Naive B cell (primary cell): ENCODE measurements at regions not wholly inside any gene's neighbourhood (a gene's known extent, or its start where the extent isn't known, plus 50 kb on each side); places are given as distances from the start of the nearest gene placed in this dataset.
"Not testable (repeated sequence)": the region's sequence is repeated elsewhere in the genome, so short reads cannot be mapped to it uniquely, and the experiment has no call there.

Experiments
- ATAC-seq, 2 donors: fragments of 150-1000 bp; cut with Tn5 transposase; 2 replicates each; pipeline ENCODE4 v1.10.0; 2021; ENCODE audit warnings: low read depth in 2 of 2, mild to moderate bottlenecking in 2 of 2, moderate library complexity in 2 of 2
- DNase-seq: peaks from one replicate; pipeline ENCODE4 v3.0.0; 2022
- H3K27ac Mint-ChIP-seq, 6 donors: one replicate each; pipeline ENCODE4 v1.8.0; 2020 to 2022; ENCODE audit warnings: mild to moderate bottlenecking in 6 of 6, mixed read lengths in 6 of 6, moderate library complexity in 5 of 6, inconsistent platforms in 2 of 6
- H3K27me3 Mint-ChIP-seq, 3 donors: one replicate each; pipeline ENCODE4 v1.8.0; 2021 to 2022; ENCODE audit warnings: mixed read lengths in 3 of 3, mild to moderate bottlenecking in 1 of 3
- H3K36me3 Mint-ChIP-seq, 2 donors: one replicate each; pipeline ENCODE4 v1.8.0; 2020 to 2022; ENCODE audit warnings: mixed read lengths in 2 of 2, inconsistent platforms in 1 of 2, mild to moderate bottlenecking in 1 of 2
- H3K4me1 Mint-ChIP-seq, 3 donors: one replicate each; pipeline ENCODE4 v1.8.0; 2020 to 2022; ENCODE audit warnings: mixed read lengths in 3 of 3, inconsistent platforms in 1 of 3, mild to moderate bottlenecking in 1 of 3, moderate library complexity in 1 of 3
- H3K4me3 Mint-ChIP-seq, 8 donors: one replicate each; pipeline ENCODE4 v1.8.0; 2020 to 2022; ENCODE audit warnings: mild to moderate bottlenecking in 8 of 8, mixed read lengths in 8 of 8, moderate library complexity in 8 of 8, inconsistent platforms in 2 of 8
- H3K9me3 Mint-ChIP-seq, 7 donors: one replicate each; pipeline ENCODE4 v1.8.0; 2020 to 2022; ENCODE audit warnings: mixed read lengths in 7 of 7, mild to moderate bottlenecking in 5 of 7, inconsistent platforms in 2 of 7, moderate library complexity in 1 of 7

DNA sequence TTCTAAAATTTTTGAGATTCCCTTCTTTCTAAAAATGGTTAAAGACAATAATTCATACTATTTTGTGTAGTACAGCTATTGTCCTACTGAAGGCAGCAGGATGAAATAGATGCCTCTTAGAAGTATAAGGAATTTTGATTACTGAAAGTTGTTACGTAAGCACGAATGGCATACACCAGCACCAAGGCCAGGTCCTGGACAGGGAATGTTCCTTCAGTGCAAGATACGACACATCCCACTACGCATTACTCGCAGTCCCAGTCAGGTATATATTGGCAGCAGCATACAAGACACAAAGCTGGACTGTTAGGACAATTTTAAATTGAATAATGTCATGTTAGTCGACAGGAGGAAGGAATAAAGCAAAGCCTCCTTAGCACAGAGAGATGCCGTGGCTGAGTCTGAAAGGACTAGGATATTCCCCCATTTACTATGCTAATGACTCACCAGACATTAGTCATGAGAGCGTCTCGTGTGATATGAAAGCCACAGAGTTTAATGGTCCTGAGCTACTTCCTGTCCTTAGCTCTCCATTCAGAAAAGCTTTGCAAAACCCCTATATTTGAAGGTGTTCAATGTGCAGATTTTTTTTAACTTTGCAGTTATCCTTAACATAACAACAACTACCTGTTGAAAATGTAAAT, 504.3 kb downstream of the FAM133A start:
- Mint-ChIP-seq H3K9me3 (peaks cover 0 to 9% (median 2%) of the 10 kb centered on the region in 7 donors), H3K27ac (no peak overlapping the region), H3K4me3 (no peak overlapping the region), H3K36me3 (no peaks in the 10 kb centered on the region), H3K27me3 (no peaks in the 10 kb centered on the region), H3K4me1 (no peaks in the 10 kb centered on the region)
- no peak for ATAC-seq
- DNase-seq: no peak

DNA sequence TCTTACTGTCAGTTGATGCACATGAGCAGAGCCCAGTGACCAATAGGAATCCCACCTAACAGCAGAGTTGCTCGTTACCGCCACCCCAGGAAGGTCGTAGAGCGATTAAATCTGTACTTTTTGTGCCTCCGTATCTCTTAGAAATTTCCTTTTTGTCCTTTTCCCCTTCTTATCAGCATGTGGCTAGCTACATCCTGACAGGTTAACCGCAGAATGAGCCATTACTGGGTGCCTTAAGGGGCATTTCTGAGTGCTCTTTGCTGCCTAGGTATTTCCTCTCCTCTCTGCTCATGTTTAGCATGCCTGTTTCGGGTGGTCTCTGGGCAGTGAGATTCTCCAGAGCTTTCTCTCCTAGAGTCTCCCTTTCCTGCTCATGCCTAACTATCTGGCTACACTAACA, 530.5 kb downstream of the FAM133A start:
- H3K4me3 Mint-ChIP-seq: no peak overlapping the region
- H3K27me3 Mint-ChIP-seq: no peaks in the 10 kb centered on the region
- no peaks in the 10 kb centered on the region for H3K4me1 Mint-ChIP-seq
- DNase-seq: no peak
- peaks cover 0 to 2% (median 0%) of the 10 kb centered on the region in 7 donors for H3K9me3 Mint-ChIP-seq
- no peak overlapping the region for H3K27ac Mint-ChIP-seq
- H3K36me3 Mint-ChIP-seq: no peaks in the 10 kb centered on the region
- no peak for ATAC-seq

DNA sequence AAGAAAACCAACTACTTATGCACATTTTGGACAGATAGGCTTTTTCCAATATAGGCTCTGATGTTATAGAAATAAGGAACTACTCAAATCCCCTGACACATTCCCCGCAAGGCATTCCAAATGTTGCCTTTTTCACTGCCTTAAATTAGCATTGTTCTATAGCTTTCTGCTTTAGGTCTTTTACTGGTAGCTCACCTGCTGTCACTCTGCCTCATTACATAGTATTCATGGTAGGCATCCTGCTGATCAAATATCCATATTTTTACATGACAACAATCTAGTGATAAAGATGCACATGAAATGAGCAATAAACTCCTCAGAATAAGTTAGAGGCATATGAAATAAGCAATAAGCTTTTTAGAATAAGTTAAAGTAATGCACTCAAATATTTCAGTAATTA, 542.7 kb downstream of the FAM133A start:
- no peak for ATAC-seq
- no peaks in the 10 kb centered on the region for H3K4me1 Mint-ChIP-seq
- H3K9me3 Mint-ChIP-seq: no peaks in the 10 kb centered on the region
- H3K27me3 Mint-ChIP-seq: no peaks in the 10 kb centered on the region
- no peak overlapping the region for H3K4me3 Mint-ChIP-seq
- H3K27ac Mint-ChIP-seq: no peak overlapping the region
- DNase-seq: no peak
- no peaks in the 10 kb centered on the region for H3K36me3 Mint-ChIP-seq

- H3K9me3 Mint-ChIP-seq: peaks cover 0 to 9% (median under 1%) of the 10 kb centered on the region in 7 donors
- H3K4me3 Mint-ChIP-seq: no peak overlapping the region
- no peaks in the 10 kb centered on the region for H3K4me1 Mint-ChIP-seq
- no peaks in the 10 kb centered on the region for H3K27me3 Mint-ChIP-seq
- no peak for ATAC-seq
- no peak overlapping the region for H3K27ac Mint-ChIP-seq
- no peak for DNase-seq
- H3K36me3 Mint-ChIP-seq: no peaks in the 10 kb centered on the region
Measured at GRCh38 chrX:94252211-94252610, 578.2 kb downstream of the FAM133A start.

DNA sequence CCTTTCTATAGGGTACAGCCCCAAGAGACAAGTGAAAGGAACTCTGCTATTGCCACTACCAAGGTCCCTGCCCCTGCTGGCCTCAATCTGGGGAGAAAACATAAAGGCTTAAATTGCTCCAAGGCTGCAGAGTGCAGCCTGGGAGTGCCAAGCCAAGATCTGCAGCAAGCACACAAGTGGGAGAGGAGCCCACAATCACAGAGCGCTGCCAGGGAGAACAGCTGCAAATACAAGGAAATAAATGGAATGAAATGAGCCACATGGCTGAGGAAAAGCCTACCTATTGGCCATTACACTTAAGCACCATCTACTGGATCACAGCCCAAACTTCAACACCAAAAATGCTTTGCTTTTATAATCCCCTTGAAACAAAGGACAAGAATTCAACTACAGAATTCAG, 582.4 kb downstream of the FAM133A start:
- ATAC-seq (no peak), DNase-seq (no peak)
- Mint-ChIP-seq H3K27ac (no peak overlapping the region), H3K4me1 (no peaks in the 10 kb centered on the region), H3K4me3 (no peak overlapping the region), H3K36me3 (no peaks in the 10 kb centered on the region), H3K9me3 (peaks cover 0 to 12% (median 6%) of the 10 kb centered on the region in 7 donors), H3K27me3 (no peaks in the 10 kb centered on the region)

DNA sequence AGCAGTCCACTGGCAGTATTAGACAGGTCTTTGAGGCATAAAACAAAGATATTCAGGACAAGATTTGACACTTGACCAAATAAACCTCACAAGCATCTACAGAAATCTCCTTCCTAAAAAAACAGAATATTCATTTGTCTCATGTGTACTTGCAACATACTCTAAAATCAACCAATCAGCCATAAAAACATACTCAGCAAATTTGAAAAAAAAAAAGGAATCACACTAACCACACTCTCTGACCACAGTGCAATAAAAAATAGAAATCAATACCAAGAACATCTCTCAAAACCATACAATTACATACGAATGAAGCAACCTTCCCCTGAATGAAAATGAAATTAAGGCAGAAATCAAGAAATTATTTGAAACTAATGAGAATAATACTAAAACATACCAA, 591.3 kb downstream of the FAM133A start:
- DNase-seq: no peak
- peaks cover 0 to 7% of the 10 kb centered on the region in 2 donors for H3K36me3 Mint-ChIP-seq
- peaks cover 0 to 16% (median 8%) of the 10 kb centered on the region in 7 donors for H3K9me3 Mint-ChIP-seq
- H3K27ac Mint-ChIP-seq: no peak overlapping the region
- ATAC-seq: no peak
- no peaks in the 10 kb centered on the region for H3K4me1 Mint-ChIP-seq
- no peaks in the 10 kb centered on the region for H3K27me3 Mint-ChIP-seq
- no peak overlapping the region for H3K4me3 Mint-ChIP-seq

DNA sequence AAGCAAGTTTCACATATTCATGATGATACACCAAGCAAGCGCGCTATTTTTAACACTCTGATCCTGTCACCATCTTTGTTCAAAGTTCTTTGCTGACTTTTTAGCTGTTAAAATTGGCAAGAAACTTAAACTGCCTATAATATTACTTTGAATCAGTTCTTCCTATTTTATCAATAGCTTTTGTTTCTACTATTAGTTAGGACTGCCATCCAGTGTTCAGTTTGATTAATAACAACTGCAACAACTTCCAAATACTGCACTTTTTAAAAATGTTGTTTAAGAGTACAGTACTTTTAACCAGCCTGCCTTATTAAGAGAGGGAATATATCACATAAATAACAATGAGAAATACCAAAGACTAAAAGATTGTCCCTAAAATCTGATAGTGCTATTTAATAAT, 614.3 kb downstream of the FAM133A start:
- Mint-ChIP-seq H3K36me3 (no peaks in the 10 kb centered on the region), H3K27me3 (no peaks in the 10 kb centered on the region), H3K4me3 (no peak overlapping the region), H3K4me1 (no peaks in the 10 kb centered on the region), H3K9me3 (peaks cover 0 to 7% (median 0%) of the 10 kb centered on the region in 7 donors), H3K27ac (no peak overlapping the region)
- DNase-seq (no peak), ATAC-seq (no peak)

DNA sequence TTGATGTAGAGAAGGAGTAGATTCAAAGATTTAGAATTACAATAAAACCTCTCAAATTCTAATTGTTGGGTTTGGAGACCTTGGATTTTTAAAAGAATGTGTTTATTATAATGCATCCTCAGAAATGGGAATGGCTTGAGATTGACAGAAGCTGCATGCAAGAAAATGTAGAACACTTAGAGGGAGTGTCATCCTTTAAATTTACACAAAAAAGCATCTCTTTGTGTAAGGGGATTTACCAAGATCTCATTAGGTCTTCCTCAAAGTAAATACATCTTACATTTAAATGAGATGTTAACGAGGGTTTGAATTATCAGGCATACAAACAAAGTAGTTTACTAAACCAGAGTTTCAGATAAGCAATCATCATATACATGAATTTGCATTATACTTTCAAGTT, 615.0 kb downstream of the FAM133A start:
- ATAC-seq (no peak), DNase-seq (no peak)
- H3K4me3 Mint-ChIP-seq: no peak overlapping the region
- no peak overlapping the region for H3K27ac Mint-ChIP-seq
- no peaks in the 10 kb centered on the region for H3K27me3 Mint-ChIP-seq
- H3K9me3 Mint-ChIP-seq: peaks cover 0 to 7% (median 0%) of the 10 kb centered on the region in 7 donors
- no peaks in the 10 kb centered on the region for H3K36me3 Mint-ChIP-seq
- H3K4me1 Mint-ChIP-seq: no peaks in the 10 kb centered on the region

- H3K9me3 Mint-ChIP-seq: peaks cover 0 to 43% (median 15%) of the 10 kb centered on the region in 7 donors
Measured at GRCh38 chrX:94302446-94302845, 628.4 kb downstream of the FAM133A start.

DNA sequence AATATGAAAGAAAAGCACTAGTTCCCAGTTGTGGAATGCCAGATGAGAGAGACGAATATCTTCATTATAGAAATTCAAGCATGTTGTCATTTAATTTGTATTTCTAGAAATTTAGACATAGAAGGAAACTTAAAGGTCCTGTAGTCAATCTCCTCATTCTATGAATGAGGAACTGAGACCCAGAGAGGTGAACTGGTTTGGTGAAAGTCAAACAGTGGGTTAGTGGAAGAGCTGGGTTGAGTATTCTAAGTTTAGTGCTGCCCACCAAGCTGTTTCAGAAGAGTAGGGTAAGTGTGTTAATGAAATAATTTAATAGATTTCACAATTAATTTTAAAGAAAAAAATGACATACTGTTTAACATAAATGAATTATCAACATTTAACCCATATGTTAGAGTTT, 655.2 kb downstream of the FAM133A start:
- Mint-ChIP-seq H3K4me1 (no peaks in the 10 kb centered on the region), H3K4me3 (no peak overlapping the region), H3K9me3 (peaks cover 0 to 2% (median 0%) of the 10 kb centered on the region in 7 donors), H3K27ac (no peak overlapping the region), H3K27me3 (no peaks in the 10 kb centered on the region), H3K36me3 (no peaks in the 10 kb centered on the region)
- no peak for ATAC-seq
- no peak for DNase-seq

More at GRCh38 chrX:94302446-94302845, 628.4 kb downstream of the FAM133A start:
- ATAC-seq: no peak
- DNase-seq: no peak
- Mint-ChIP-seq H3K27me3 (no peaks in the 10 kb centered on the region), H3K4me1 (no peaks in the 10 kb centered on the region), H3K4me3 (no peak overlapping the region), H3K27ac (no peak overlapping the region), H3K36me3 (no peaks in the 10 kb centered on the region)

GRCh38 chrX:94341730-94342129, 667.7 kb downstream of the FAM133A start:
- not testable (repeated sequence) for H3K9me3 Mint-ChIP-seq, H3K4me3 Mint-ChIP-seq, H3K27ac Mint-ChIP-seq, H3K4me1 Mint-ChIP-seq, DNase-seq, ATAC-seq, H3K36me3 Mint-ChIP-seq, H3K27me3 Mint-ChIP-seq

GRCh38 chrX:94361241-94361640, 687.2 kb downstream of the FAM133A start:
- ATAC-seq (no peak), DNase-seq (no peak)
- H3K4me1 Mint-ChIP-seq: no peaks in the 10 kb centered on the region
- H3K9me3 Mint-ChIP-seq: peaks cover 0 to 15% (median 4%) of the 10 kb centered on the region in 7 donors
- H3K27me3 Mint-ChIP-seq: no peaks in the 10 kb centered on the region
- no peak overlapping the region for H3K27ac Mint-ChIP-seq
- H3K4me3 Mint-ChIP-seq: no peak overlapping the region
- no peaks in the 10 kb centered on the region for H3K36me3 Mint-ChIP-seq

GRCh38 chrX:94365736-94366135, 691.7 kb downstream of the FAM133A start:
- no peaks in the 10 kb centered on the region for H3K36me3 Mint-ChIP-seq
- H3K4me3 Mint-ChIP-seq: no peak overlapping the region
- ATAC-seq (no peak), DNase-seq (no peak)
- H3K27ac Mint-ChIP-seq: no peak overlapping the region
- H3K4me1 Mint-ChIP-seq: no peaks in the 10 kb centered on the region
- H3K27me3 Mint-ChIP-seq: no peaks in the 10 kb centered on the region
- H3K9me3 Mint-ChIP-seq: peaks cover 0 to 14% (median 0%) of the 10 kb centered on the region in 7 donors

DNA sequence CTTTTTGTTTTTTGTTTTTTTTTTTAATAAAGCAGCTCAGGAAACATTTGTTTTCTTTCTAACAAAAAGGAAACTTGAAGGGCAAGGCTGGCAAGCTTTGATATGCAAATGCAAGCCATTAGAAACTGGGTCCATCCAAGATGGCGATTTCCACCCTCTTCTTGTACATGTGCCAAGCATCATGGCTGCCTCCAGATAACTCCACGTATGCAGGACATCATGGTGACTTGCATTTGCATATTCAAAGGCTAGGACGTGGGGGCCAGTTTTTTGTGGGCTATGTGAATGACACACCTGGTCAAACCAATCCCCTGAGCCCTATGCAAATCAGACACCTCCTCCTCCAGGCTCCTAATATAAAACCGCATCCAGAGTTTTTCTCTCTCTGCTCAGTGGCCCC, 692.6 kb downstream of the FAM133A start:
- no peaks in the 10 kb centered on the region for H3K4me1 Mint-ChIP-seq
- no peak overlapping the region for H3K27ac Mint-ChIP-seq
- H3K4me3 Mint-ChIP-seq: no peak overlapping the region
- peaks cover 0 to 14% (median 0%) of the 10 kb centered on the region in 7 donors for H3K9me3 Mint-ChIP-seq
- no peaks in the 10 kb centered on the region for H3K36me3 Mint-ChIP-seq
- DNase-seq: no peak
- no peak for ATAC-seq
- no peaks in the 10 kb centered on the region for H3K27me3 Mint-ChIP-seq

GRCh38 chrX:94389044-94389443, 715.0 kb downstream of the FAM133A start:
- Mint-ChIP-seq H3K4me1 (no peaks in the 10 kb centered on the region), H3K27me3 (no peaks in the 10 kb centered on the region), H3K27ac (no peak overlapping the region), H3K9me3 (peaks cover 2 to 26% (median 10%) of the 10 kb centered on the region in 7 donors), H3K36me3 (no peaks in the 10 kb centered on the region), H3K4me3 (no peak overlapping the region)
- no peak for ATAC-seq
- no peak for DNase-seq
